ENCODE measurements at regions not wholly inside any gene's neighbourhood (a gene's known extent, or its start where the extent isn't known, plus 50 kb on each side); places are given as distances from the start of the nearest gene placed in this dataset.

DNA sequence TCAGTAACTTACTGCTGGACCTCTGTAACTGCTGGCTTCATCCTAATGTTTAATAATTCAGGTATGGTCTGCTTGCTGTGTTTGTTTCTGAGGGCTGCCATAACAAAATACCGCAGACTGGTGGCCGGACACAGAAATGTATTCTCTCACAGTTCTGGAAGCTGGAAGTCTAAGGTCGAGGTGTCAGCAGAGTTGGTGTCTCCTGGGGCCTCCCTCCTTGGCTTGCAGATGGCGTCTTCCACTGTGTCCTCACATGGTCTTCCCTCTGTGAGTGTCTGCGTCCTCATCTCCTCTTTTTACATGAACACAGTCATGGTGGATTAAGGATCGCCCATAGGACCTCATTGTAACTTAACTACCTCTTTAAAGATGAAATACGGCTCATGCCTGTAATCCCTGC lies 389.7 kb upstream of the JARID2 start:
- no peaks in the 10 kb centered on the region for H3F3A ChIP-seq (ENCODE audit: insufficient read depth, low read length, poor library complexity, severe bottlenecking)
- H3K27me3 ChIP-seq (ENCODE audit: insufficient read depth, low read depth, low read length) = no peaks in the 10 kb centered on the region
- no peak for TF ChIP-seq TAF1 (IDR thresholded peaks at IDR 0.05; ENCODE audit: low read depth)
- no peak for TF ChIP-seq EP300 (conservative IDR thresholded peaks at IDR 0.05; ENCODE audit: poor library complexity, severe bottlenecking)
- H3K4me2 ChIP-seq (ENCODE audit: low read length) = no peak overlapping the region
- no peaks in the 10 kb centered on the region for H3K36me3 ChIP-seq (ENCODE audit: insufficient read depth, low read length)
- H3K27ac ChIP-seq (ENCODE audit: low read length) = no peak overlapping the region
- H2AFZ ChIP-seq (ENCODE audit: low read depth, low read length) = no peak overlapping the region
- H3K9me2 ChIP-seq (ENCODE audit: insufficient read depth, low read length) = no peaks in the 10 kb centered on the region
- H4K20me1 ChIP-seq (ENCODE audit: insufficient read depth) = no peaks in the 10 kb centered on the region
- H3K4me3 ChIP-seq (ENCODE audit: low read length) = no peak overlapping the region
- H3K79me2 ChIP-seq (replicated peaks; ENCODE audit: insufficient read depth, low read length) = no peaks in the 10 kb centered on the region
- no peaks in the 10 kb centered on the region for H3K9me3 ChIP-seq (ENCODE audit: low read length)
- H3K9ac ChIP-seq (ENCODE audit: low read length) = no peak overlapping the region

DNA sequence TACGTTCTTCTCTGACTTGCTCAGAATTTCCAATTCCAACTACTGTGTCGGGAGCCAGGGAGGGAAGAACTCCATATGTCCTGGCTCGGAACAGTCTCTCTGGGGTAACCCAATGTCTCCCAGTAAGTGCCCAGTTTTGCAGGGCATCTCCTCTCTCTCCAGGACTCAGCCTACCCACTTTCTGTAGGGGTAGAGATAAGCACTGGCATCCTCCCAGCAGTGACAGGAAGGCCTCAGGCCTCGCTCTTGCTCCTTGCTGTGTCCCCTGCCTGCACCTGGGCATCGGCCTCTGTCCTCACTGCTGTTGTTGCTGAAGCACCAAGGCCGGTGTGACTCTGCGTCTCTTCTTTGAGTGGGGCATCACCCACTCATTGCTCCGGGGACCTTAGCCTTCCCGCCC lies 388.9 kb upstream of the JARID2 start:
- Histone ChIP-seq H3K9me2 (ENCODE audit: insufficient read depth, low read length) (no peaks in the 10 kb centered on the region), H3K9me3 (ENCODE audit: low read length) (no peaks in the 10 kb centered on the region), H3K4me2 (ENCODE audit: low read length) (no peak overlapping the region), H3K4me3 (ENCODE audit: low read length) (no peak overlapping the region), H2AFZ (ENCODE audit: low read depth, low read length) (no peak overlapping the region), H3K36me3 (ENCODE audit: insufficient read depth, low read length) (no peaks in the 10 kb centered on the region), H3F3A (ENCODE audit: insufficient read depth, low read length, poor library complexity, severe bottlenecking) (no peaks in the 10 kb centered on the region), H3K79me2 (replicated peaks; ENCODE audit: insufficient read depth, low read length) (no peaks in the 10 kb centered on the region), H3K27ac (ENCODE audit: low read length) (no peak overlapping the region), H4K20me1 (ENCODE audit: insufficient read depth) (no peaks in the 10 kb centered on the region), H3K9ac (ENCODE audit: low read length) (no peak overlapping the region), H3K27me3 (ENCODE audit: insufficient read depth, low read depth, low read length) (no peaks in the 10 kb centered on the region)
- TF ChIP-seq POLR2AphosphoS5 (IDR thresholded peaks at IDR 0.05) = no peak
- TF ChIP-seq, protein P1, sequence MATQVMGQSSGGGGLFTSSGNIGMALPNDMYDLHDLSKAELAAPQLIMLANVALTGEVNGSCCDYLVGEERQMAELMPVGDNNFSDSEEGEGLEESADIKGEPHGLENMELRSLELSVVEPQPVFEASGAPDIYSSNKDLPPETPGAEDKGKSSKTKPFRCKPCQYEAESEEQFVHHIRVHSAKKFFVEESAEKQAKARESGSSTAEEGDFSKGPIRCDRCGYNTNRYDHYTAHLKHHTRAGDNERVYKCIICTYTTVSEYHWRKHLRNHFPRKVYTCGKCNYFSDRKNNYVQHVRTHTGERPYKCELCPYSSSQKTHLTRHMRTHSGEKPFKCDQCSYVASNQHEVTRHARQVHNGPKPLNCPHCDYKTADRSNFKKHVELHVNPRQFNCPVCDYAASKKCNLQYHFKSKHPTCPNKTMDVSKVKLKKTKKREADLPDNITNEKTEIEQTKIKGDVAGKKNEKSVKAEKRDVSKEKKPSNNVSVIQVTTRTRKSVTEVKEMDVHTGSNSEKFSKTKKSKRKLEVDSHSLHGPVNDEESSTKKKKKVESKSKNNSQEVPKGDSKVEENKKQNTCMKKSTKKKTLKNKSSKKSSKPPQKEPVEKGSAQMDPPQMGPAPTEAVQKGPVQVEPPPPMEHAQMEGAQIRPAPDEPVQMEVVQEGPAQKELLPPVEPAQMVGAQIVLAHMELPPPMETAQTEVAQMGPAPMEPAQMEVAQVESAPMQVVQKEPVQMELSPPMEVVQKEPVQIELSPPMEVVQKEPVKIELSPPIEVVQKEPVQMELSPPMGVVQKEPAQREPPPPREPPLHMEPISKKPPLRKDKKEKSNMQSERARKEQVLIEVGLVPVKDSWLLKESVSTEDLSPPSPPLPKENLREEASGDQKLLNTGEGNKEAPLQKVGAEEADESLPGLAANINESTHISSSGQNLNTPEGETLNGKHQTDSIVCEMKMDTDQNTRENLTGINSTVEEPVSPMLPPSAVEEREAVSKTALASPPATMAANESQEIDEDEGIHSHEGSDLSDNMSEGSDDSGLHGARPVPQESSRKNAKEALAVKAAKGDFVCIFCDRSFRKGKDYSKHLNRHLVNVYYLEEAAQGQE (IDR thresholded peaks at IDR 0.05; ENCODE audit: borderline replicate concordance) = no peak
- no peak for TF ChIP-seq MXI1 (conservative IDR thresholded peaks at IDR 0.05; ENCODE audit: poor library complexity, severe bottlenecking)
- TF ChIP-seq, protein P2, sequence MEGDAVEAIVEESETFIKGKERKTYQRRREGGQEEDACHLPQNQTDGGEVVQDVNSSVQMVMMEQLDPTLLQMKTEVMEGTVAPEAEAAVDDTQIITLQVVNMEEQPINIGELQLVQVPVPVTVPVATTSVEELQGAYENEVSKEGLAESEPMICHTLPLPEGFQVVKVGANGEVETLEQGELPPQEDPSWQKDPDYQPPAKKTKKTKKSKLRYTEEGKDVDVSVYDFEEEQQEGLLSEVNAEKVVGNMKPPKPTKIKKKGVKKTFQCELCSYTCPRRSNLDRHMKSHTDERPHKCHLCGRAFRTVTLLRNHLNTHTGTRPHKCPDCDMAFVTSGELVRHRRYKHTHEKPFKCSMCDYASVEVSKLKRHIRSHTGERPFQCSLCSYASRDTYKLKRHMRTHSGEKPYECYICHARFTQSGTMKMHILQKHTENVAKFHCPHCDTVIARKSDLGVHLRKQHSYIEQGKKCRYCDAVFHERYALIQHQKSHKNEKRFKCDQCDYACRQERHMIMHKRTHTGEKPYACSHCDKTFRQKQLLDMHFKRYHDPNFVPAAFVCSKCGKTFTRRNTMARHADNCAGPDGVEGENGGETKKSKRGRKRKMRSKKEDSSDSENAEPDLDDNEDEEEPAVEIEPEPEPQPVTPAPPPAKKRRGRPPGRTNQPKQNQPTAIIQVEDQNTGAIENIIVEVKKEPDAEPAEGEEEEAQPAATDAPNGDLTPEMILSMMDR (IDR thresholded peaks at IDR 0.05; ENCODE audit: poor library complexity, severe bottlenecking) = no peak
- no peak for TF ChIP-seq EZH2 (IDR thresholded peaks at IDR 0.05; ENCODE audit: borderline replicate concordance, insufficient read depth, low read length, poor library complexity, severe bottlenecking)
- no peak for TF ChIP-seq EP300 (conservative IDR thresholded peaks at IDR 0.05; ENCODE audit: poor library complexity, severe bottlenecking)

DNA sequence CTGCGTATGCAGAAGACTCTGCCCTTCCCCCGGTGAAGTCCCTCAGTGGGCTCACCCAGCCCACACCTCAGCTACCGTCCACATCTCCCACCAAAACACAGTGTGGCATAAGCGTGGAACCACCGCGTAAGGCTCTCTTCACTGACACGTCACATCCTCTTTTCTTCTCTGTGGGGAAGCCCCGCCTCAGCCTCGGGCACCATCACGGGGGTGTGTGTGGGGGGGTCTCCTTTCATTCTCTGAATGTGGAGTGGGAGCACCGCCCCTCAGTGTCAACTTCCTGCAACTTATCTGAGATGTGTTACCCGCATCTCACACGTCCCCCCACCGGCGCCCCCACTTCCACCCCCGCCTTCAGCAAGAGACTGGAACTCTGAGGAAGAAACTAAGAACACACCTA lies 388.4 kb upstream of the JARID2 start:
- no peak overlapping the region for H3K4me3 ChIP-seq (ENCODE audit: low read length)
- no peak overlapping the region for H3K9ac ChIP-seq (ENCODE audit: low read length)
- H3K27ac ChIP-seq (ENCODE audit: low read length) = no peak overlapping the region
- no peaks in the 10 kb centered on the region for H3K27me3 ChIP-seq (ENCODE audit: insufficient read depth, low read depth, low read length)
- H4K20me1 ChIP-seq (ENCODE audit: insufficient read depth) = no peaks in the 10 kb centered on the region
- no peaks in the 10 kb centered on the region for H3K79me2 ChIP-seq (replicated peaks; ENCODE audit: insufficient read depth, low read length)
- no peak for TF ChIP-seq TAF1 (IDR thresholded peaks at IDR 0.05; ENCODE audit: low read depth)
- TF ChIP-seq, protein P1 (IDR thresholded peaks at IDR 0.05; ENCODE audit: borderline replicate concordance) = no peak
- TF ChIP-seq RAD21 (conservative IDR thresholded peaks at IDR 0.05) = no peak
- TF ChIP-seq EZH2 (IDR thresholded peaks at IDR 0.05; ENCODE audit: borderline replicate concordance, insufficient read depth, low read length, poor library complexity, severe bottlenecking) = no peak
- TF ChIP-seq POLR2AphosphoS5 (IDR thresholded peaks at IDR 0.05) = no peak
- TF ChIP-seq EP300 (conservative IDR thresholded peaks at IDR 0.05; ENCODE audit: poor library complexity, severe bottlenecking) = no peak
- TF ChIP-seq SMC3 (conservative IDR thresholded peaks at IDR 0.05; ENCODE audit: poor library complexity) = no peak
- TF ChIP-seq MXI1 (conservative IDR thresholded peaks at IDR 0.05; ENCODE audit: poor library complexity, severe bottlenecking) = no peak
- TF ChIP-seq, protein P2 (IDR thresholded peaks at IDR 0.05; ENCODE audit: poor library complexity, severe bottlenecking) = no peak
- H3K9me2 ChIP-seq (ENCODE audit: insufficient read depth, low read length) = no peaks in the 10 kb centered on the region
- no peaks in the 10 kb centered on the region for H3F3A ChIP-seq (ENCODE audit: insufficient read depth, low read length, poor library complexity, severe bottlenecking)
- H2AFZ ChIP-seq (ENCODE audit: low read depth, low read length) = no peak overlapping the region
- no peaks in the 10 kb centered on the region for H3K36me3 ChIP-seq (ENCODE audit: insufficient read depth, low read length)
- no peaks in the 10 kb centered on the region for H3K9me3 ChIP-seq (ENCODE audit: low read length)
- H3K4me2 ChIP-seq (ENCODE audit: low read length) = no peak overlapping the region
